ENCODE measurements at regions not wholly inside any gene's neighbourhood (a gene's known extent, or its start where the extent isn't known, plus 50 kb on each side); places are given as distances from the start of the nearest gene placed in this dataset.
"Not testable (repeated sequence)": the region's sequence is repeated elsewhere in the genome, so short reads cannot be mapped to it uniquely, and the experiment has no call there.

- not testable (repeated sequence) for TF ChIP-seq CTCF (IDR thresholded peaks at IDR 0.05); POLR2A (IDR thresholded peaks at IDR 0.05; ENCODE audit: low read depth); POLR2AphosphoS5 (IDR thresholded peaks at IDR 0.05)
These were observed 106.1 kb downstream of the PPIAL4G start for GRCh38 chr1:148377045-148377444.

Measured in esophagus muscularis mucosa (tissue), 3 donors.